Epithelial cell of proximal tubule (primary cell): ENCODE measurements at regions not wholly inside any gene's neighbourhood (a gene's known extent, or its start where the extent isn't known, plus 50 kb on each side); places are given as distances from the start of the nearest gene placed in this dataset.

Experiments
- DNase-seq: peaks from one replicate; pipeline ENCODE4 v3.0.0-alpha.2; 2011; ENCODE audit warnings: low read depth
- H3K4me3 ChIP-seq: 2 replicates; pipeline ENCODE4 v1.5.1; 2011; ENCODE audit warnings: low read depth, mild to moderate bottlenecking, low read length
- CTCF ChIP-seq: conservative IDR thresholded peaks from 2 replicates; pipeline ENCODE4 v1.5.1; 2012; ENCODE audit warnings: low read depth, mild to moderate bottlenecking, low read length

- no peak for DNase-seq
- no peak for TF ChIP-seq CTCF
Measured at GRCh38 chr9:118721923-118722322, 647.3 kb downstream of the BRINP1 start.

GRCh38 chr9:118729981-118730380 lies 639.3 kb downstream of the BRINP1 start:
- no peak for DNase-seq
- no peak overlapping the region for H3K4me3 ChIP-seq
- no peak for TF ChIP-seq CTCF

More at GRCh38 chr9:118721923-118722322, 647.3 kb downstream of the BRINP1 start:
- H3K4me3 ChIP-seq: no peak overlapping the region

GRCh38 chr9:118732998-118733397 lies 636.2 kb downstream of the BRINP1 start:
- TF ChIP-seq CTCF: no peak
- H3K4me3 ChIP-seq: no peak overlapping the region
- no peak for DNase-seq

DNA sequence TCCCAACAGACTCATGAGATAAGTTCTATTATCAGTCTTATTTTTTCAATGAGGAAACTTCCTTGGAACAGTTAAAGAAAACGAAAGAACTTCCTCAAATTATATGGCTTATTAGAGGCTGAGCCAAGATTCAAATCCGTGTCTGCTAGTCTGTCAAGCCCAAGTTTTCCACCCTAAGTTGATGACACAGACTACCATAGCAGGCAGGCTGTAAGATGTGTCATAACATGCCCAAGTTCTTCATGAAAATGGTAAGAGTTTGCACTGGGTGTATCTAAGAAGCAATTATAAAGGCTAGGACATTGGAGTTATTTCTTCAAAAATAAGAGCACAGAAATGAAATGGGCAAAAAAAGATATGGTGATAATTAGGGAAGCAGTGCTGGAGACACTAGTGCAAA lies 634.5 kb downstream of the BRINP1 start:
- no peak for DNase-seq
- TF ChIP-seq CTCF: no peak
- H3K4me3 ChIP-seq: no peak overlapping the region

- no peak for TF ChIP-seq CTCF
- no peak overlapping the region for H3K4me3 ChIP-seq
- no peak for DNase-seq
Measured at GRCh38 chr9:118736406-118736805, 632.8 kb downstream of the BRINP1 start.

DNA sequence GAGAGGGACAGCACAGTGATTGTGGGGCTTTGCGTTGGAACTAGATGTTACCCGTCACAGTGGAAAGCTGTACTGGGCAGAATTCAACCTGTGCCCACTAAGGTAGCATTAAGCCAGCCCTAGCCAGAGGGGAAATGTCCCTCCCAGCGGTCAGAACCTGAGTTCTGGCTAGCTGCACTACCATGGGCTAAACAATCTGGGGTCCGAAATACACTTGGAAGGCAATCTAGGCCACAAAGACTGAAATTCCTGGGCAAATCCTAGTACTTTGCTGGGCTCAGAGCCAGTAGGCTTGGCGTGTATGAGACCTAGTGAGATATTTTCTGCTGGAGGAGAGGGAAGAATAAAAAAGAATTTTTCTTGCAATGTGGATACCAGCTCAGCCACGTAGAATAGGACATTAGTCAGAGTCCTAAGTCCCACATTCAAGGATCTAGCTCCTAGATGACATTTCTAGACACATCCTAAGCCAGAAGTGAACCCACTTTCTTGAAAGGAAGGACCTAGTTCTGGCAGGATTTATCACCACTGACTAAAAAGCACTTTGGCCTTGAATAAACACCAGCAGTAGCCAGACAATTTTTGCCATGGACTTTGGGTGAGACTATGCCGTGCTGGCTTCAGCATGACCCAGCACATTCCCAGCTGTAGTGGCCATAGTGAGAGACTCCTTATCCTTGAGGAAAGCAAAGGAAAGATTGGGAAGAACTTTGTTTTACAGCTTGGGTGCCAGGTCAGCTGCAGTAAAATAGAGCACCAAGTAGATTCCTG lies 618.0 kb downstream of the BRINP1 start:
- TF ChIP-seq CTCF: no peak
- no peak overlapping the region for H3K4me3 ChIP-seq
- DNase-seq: no peak

- TF ChIP-seq CTCF: no peak
- no peak for DNase-seq
- no peak overlapping the region for H3K4me3 ChIP-seq
Measured at GRCh38 chr9:118751848-118752223, 617.4 kb downstream of the BRINP1 start.
